GM03348 (cell line): ENCODE measurements at regions not wholly inside any gene's neighbourhood (a gene's known extent, or its start where the extent isn't known, plus 50 kb on each side); places are given as distances from the start of the nearest gene placed in this dataset.

Experiments used
- DNase-seq: peaks from one replicate; pipeline ENCODE4 v3.0.0; 2012; ENCODE audit warnings: low spot score

GRCh38 chr16:9469512-9469911, 378.1 kb downstream of the HAPSTR1 start:
- DNase-seq, result no peak

GRCh38 chr16:9476744-9477143, 385.3 kb downstream of the HAPSTR1 start:
- no peak for DNase-seq

GRCh38 chr16:9479008-9479407, 387.6 kb downstream of the HAPSTR1 start:
- DNase-seq, result no peak

- no peak for DNase-seq
Observed at GRCh38 chr16:9480503-9480902, 389.1 kb downstream of the HAPSTR1 start.

GRCh38 chr16:9481747-9482730, 390.6 kb downstream of the HAPSTR1 start:
- no peak for DNase-seq

- DNase-seq, result no peak
Observed at GRCh38 chr16:9484426-9484825, 393.0 kb downstream of the HAPSTR1 start.

- no peak for DNase-seq
Observed at GRCh38 chr16:9484881-9485280, 393.4 kb downstream of the HAPSTR1 start.

GRCh38 chr16:9489835-9490467, 398.5 kb downstream of the HAPSTR1 start:
- no peak for DNase-seq

- no peak for DNase-seq
Observed at GRCh38 chr16:9495824-9496223, 404.4 kb downstream of the HAPSTR1 start.

- no peak for DNase-seq
Observed at GRCh38 chr16:9497750-9498149, 406.3 kb downstream of the HAPSTR1 start.

GRCh38 chr16:9499941-9500593, 408.6 kb downstream of the HAPSTR1 start:
- no peak for DNase-seq

- DNase-seq, result no peak
Observed at GRCh38 chr16:9500872-9501271, 409.4 kb downstream of the HAPSTR1 start.

GRCh38 chr16:9503251-9503984, 412.0 kb downstream of the HAPSTR1 start:
- DNase-seq, result no peak

- DNase-seq, result no peak
Observed at GRCh38 chr16:9508328-9508936, 417.0 kb downstream of the HAPSTR1 start.

GRCh38 chr16:9509663-9510062, 418.2 kb downstream of the HAPSTR1 start:
- no peak for DNase-seq

GRCh38 chr16:9511389-9511788, 419.9 kb downstream of the HAPSTR1 start:
- DNase-seq, result no peak

GRCh38 chr16:9516444-9516843, 425.0 kb downstream of the HAPSTR1 start:
- no peak for DNase-seq

- no peak for DNase-seq
Observed at GRCh38 chr16:9518051-9518450, 426.6 kb downstream of the HAPSTR1 start.

- no peak for DNase-seq
Observed at GRCh38 chr16:9518581-9518980, 427.1 kb downstream of the HAPSTR1 start.

GRCh38 chr16:9521749-9522370, 430.4 kb downstream of the HAPSTR1 start:
- DNase-seq, result no peak

GRCh38 chr16:9522614-9523013, 431.2 kb downstream of the HAPSTR1 start:
- no peak for DNase-seq
